OCI-LY3 (cell line): ENCODE measurements at regions not wholly inside any gene's neighbourhood (a gene's known extent, or its start where the extent isn't known, plus 50 kb on each side); places are given as distances from the start of the nearest gene placed in this dataset.

Source experiments
- CTCF ChIP-seq: fragments of 200-600, 300-600 bp; sonication (generic); IDR thresholded peaks from 2 replicates; pipeline ENCODE4 v1.5.1; 2014; ENCODE audit warnings: antibody characterized with exemption, low read length, low read depth
- EZH2phosphoT487 ChIP-seq: fragments of 200-600 bp; shearing (Covaris generic); IDR thresholded peaks from 2 replicates; pipeline ENCODE4 v1.6.1; 2018; ENCODE audit warnings: antibody characterized with exemption, mixed run types, low read depth

GRCh38 chr3:59690886-59691285 lies 641.1 kb upstream of the CFAP20DC start:
- TF ChIP-seq CTCF (no peak), EZH2phosphoT487 (no peak)
